HG03565 (cell line): ENCODE measurements at regions not wholly inside any gene's neighbourhood (a gene's known extent, or its start where the extent isn't known, plus 50 kb on each side); places are given as distances from the start of the nearest gene placed in this dataset.
"Not testable (repeated sequence)": the region's sequence is repeated elsewhere in the genome, so short reads cannot be mapped to it uniquely, and the experiment has no call there.

ENCODE experiments used
- ATAC-seq: cut with Tn5 transposase; IDR thresholded peaks from one replicate; pipeline ENCODE4 v1.9.1; 2021; ENCODE audit warnings: mild to moderate bottlenecking, moderate library complexity; ENCODE audit not compliant: unreplicated experiment

- no peak for ATAC-seq
Observed at GRCh38 chr12:90831712-90832111, 123.3 kb downstream of the CCER1 start.

GRCh38 chr12:90829044-90829443, 125.9 kb downstream of the CCER1 start:
- ATAC-seq, result no peak

GRCh38 chr12:90828621-90829020, 126.4 kb downstream of the CCER1 start:
- no peak for ATAC-seq

DNA sequence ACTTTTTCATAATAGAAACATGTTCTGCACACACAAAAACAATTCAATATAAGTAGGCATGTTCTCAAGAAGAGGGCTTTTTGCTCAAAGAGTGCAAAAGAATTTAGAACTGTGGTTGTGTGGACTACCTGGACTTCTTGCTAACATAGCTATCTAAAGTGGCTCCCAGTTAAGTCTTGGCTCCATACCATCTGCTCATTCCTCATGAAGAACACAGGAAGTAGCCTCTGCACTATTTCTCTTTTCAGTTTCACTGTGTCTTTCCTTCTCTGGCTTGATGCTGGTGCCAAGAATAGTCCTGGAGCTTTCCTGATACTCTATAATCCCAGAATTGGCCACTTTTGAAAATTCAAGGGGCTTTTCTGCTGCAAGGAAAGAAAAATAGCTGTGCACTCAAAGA, 127.4 kb downstream of the CCER1 start:
- no peak for ATAC-seq

DNA sequence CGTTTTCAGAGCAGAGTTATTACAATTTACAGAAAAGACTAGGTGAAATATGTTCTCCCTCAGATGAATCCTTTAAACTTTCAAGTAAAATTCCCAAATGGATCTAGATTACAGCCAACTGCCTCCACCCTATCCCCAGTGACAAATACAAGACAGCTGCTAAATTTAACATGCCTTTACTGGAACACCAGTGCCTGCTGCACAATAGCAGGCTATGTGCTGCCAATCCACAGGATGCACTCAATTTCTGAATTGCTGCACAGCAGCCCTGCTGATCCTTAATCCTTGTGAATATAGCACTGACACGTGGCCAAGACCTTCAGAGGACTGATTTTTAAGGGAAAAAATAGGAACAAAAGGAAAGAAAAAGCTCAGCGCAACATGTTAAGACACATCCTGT, 128.9 kb downstream of the CCER1 start:
- ATAC-seq, result no peak

DNA sequence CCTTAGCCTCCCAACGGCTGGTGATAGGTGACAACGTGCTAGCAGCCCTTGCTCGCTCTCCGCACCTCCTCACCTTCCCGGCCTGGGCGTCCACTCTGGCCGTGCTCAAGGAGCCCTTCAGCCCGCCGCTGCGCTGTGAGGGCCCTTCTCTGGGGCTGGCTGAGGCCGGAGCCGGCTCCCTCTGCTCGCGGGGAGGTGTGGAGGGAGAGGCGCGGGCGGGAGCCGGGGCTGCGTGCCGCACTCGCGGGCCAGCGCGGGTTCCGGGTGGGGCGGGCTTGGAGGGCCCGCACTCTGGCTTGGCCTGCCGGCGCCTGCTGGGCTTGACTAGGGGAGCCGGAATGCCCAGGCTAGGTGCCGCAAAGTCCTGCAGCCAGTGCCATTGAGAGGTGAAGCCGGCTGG, 131.1 kb downstream of the CCER1 start:
- ATAC-seq, result no peak

DNA sequence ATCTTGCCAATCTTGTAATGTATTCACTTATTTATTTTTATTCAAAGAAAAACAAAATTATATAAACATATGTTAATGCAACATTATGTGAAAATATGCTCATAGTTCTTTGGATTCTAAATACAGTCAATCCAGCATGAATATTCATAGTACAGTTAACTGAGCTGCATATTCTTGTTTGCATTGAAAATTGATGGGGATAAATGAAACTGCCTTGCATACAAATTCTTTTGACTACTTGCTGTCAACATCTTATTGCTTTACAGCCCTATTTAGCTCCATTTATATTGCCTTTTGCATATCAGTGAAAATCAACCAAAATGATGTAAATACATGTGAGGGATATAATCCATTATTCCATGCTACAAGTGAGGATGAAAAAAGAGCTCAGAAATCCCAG, 135.3 kb downstream of the CCER1 start:
- no peak for ATAC-seq

DNA sequence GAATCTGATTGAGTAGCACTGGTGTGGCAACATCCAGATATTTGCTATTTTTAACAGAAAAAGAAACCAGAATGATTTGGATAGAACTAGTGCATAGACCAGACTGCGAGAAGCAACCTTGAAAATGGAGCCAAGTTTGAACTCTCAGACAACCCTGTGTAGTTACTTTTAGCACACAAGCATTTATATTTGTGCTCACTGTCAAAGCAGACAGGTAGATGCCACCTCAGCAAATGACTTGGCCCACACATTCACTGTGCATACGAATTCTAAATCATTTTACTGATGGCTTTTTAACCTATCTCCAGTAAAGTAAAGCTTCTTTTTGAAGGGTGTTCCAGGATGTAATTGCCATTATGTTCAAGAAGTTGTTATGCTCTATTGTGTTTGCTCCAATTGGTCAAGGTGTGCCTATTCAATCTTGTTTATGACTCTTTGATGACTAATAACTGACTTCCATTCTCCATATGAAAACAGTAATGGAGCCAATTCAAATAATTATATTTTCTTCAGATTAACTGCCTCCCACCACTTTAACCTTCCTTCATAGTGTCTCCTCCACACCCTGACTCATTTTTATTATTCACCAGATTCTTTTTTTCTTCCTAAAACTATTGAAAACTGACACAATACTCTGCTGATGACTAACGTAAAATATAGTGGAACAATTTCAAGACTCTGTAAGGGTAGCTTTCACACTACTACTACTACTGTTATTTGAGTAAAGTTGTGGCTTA, 138.5 kb downstream of the CCER1 start:
- no peak for ATAC-seq

GRCh38 chr12:90809940-90810339, 145.0 kb downstream of the CCER1 start:
- no peak for ATAC-seq

- no peak for ATAC-seq
Observed at GRCh38 chr12:90808568-90808967, 146.4 kb downstream of the CCER1 start.

DNA sequence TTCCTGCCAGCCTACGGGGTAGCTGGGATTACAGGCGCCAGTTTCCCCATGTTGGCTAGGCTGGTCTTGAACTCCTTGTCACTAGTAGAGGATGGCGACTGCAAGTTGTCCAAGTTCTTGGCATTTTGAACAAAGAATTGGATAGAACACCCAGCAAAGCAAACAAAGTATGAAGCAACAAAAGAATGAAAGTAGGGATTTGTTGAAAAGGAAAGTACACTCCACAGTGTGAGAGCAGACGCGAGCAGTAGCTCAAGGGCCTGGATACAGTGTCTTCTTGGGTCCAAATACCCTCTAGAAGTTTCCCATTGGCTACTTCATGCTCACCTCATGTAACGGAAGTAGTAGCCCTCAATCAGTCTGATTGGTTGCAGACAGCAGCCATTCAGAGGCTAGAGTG, 152.2 kb downstream of the CCER1 start:
- ATAC-seq, result no peak

- ATAC-seq, result no peak
Observed at GRCh38 chr12:90801776-90802175, 153.2 kb downstream of the CCER1 start.

GRCh38 chr12:90794212-90794611, 160.8 kb downstream of the CCER1 start:
- no peak for ATAC-seq

- not testable (repeated sequence) for ATAC-seq
Observed at GRCh38 chr12:90792718-90793117, 162.3 kb downstream of the CCER1 start.

DNA sequence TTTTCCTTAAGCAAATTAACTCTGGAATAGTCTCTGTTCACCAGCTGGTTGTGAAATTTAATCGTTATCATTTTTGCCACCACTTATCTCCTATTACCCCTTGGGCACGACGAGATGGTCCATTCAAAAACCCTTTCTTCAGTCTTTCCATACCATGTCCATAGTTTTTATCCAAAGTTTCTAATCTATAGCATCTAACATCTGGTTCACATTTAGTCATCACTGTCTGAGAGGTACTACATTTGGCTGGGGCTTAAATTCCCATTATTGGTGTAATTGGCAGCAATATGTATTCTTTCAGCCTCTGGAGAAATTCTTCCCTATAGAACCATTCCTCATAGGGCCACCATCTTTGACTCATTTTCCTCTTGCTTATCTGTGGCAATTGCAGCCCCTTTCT, 163.5 kb downstream of the CCER1 start:
- ATAC-seq, result no peak

GRCh38 chr12:90790747-90791146, 164.2 kb downstream of the CCER1 start:
- no peak for ATAC-seq

- no peak for ATAC-seq
Observed at GRCh38 chr12:90773491-90773890, 181.5 kb downstream of the CCER1 start.

GRCh38 chr12:90770861-90771260, 184.1 kb downstream of the CCER1 start:
- ATAC-seq, result no peak

DNA sequence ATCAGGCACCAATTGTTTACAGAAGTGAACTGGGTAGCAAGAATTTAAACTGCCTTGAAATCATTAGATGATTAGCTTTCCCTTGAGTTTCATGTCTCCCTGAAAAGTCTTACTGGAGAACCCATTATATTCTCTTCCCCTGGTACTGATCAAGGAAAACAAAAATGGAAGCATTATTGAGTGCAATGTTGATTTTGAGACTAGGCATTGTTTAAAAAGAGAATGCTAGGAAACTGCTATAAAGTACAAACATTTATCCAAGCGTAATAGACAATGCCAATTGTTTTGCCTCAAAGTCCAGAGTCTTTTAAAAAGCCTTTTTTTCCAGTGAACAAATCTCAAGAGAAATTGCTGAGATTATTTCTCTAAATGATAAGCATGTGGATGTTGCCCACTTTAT, 197.0 kb downstream of the CCER1 start:
- no peak for ATAC-seq

DNA sequence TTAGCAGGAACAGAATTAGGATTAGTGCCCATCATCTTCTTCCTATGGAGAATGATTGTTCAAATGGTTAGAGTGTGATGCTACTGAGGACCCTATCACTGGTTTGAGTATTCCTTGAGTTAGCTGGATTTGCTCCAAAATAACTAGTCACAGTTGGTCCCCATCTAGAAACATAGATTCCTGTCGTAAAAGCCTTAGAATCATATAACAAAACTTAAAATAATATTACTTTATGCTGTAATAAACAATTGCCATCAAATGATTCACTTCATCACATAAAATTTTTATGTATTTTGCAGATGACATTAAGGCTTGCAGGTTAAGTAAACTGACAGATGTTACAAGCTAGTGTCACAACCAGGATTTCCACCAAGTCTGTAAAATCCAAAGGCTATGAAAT, 209.8 kb downstream of the CCER1 start:
- no peak for ATAC-seq

GRCh38 chr12:90741611-90742010, 213.4 kb downstream of the CCER1 start:
- no peak for ATAC-seq

- no peak for ATAC-seq
Observed at GRCh38 chr12:90729736-90730135, 225.2 kb downstream of the CCER1 start.

DNA sequence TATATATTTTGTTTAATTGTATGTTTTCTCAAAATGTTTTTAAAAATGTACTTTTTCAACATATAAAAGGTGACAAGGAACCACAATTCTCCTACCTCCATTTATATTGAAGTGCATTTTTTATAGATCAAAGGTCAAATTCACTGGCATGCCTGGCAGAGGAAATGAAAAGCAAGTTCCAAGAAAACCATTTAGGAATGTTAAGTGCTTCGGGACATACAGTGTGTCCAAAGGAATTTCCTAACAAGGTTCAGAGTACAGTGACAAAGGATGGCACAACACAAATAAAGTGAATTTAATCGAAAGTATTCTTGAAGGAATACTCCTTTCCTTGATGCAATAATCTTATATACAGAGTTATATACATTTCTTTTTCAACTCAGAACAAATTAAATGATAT, 242.3 kb downstream of the CCER1 start:
- ATAC-seq, result no peak
